Sigmoid colon (tissue), 6 donors: ENCODE measurements at regions not wholly inside any gene's neighbourhood (a gene's known extent, or its start where the extent isn't known, plus 50 kb on each side); places are given as distances from the start of the nearest gene placed in this dataset.

Source experiments
- DNase-seq: peaks from one replicate; pipeline ENCODE4 v3.0.0-alpha.2; 2019
- H3K27ac ChIP-seq, 4 donors: fragments of 200-600 bp; sonication (generic); one replicate each; pipeline ENCODE4 v1.5.1; 2016 to 2019; ENCODE audit warnings: mild to moderate bottlenecking in 1 of 4
- H3K27me3 ChIP-seq, 3 donors: fragments of 200-600 bp; sonication (generic); one replicate each; pipeline ENCODE4 v1.5.1; 2019; ENCODE audit warnings: mild to moderate bottlenecking in 1 of 3
- H3K36me3 ChIP-seq, 4 donors: fragments of 200-600 bp; sonication (generic); one replicate each; pipeline ENCODE4 v1.5.1; 2016 to 2019
- H3K4me1 ChIP-seq, 4 donors: fragments of 200-600 bp; sonication (generic); one replicate each; pipeline ENCODE4 v1.5.1; 2017 to 2019
- H3K4me3 ChIP-seq, 4 donors: fragments of 200-600 bp; sonication (generic); one replicate each; pipeline ENCODE4 v1.5.1; 2017 to 2019; ENCODE audit warnings: mild to moderate bottlenecking in 2 of 4, moderate library complexity in 1 of 4
- H3K9me3 ChIP-seq, 4 donors: fragments of 200-600 bp in 3 of 4; sonication (generic) in 3 of 4; one replicate each; pipeline versions ENCODE4 v1.5.1 to v1.6.1; 2013 to 2019
- CTCF ChIP-seq, 4 experiments: fragments of 450-650 bp in 3 of 4; fragments of 200-600 bp in 1 of 4; IDR thresholded peaks; one replicate each; pipeline ENCODE4 v1.5.1; 2016 to 2019; ENCODE audit warnings: antibody characterized with exemption in 4 of 4, mild to moderate bottlenecking in 3 of 4, moderate library complexity in 2 of 4
- EP300 ChIP-seq, 4 donors: sonication (generic); formaldehyde crosslinking; IDR thresholded peaks; one replicate each; pipeline ENCODE4 v1.6.1; 2017; ENCODE audit warnings: antibody characterized with exemption in 4 of 4
- POLR2A ChIP-seq, 2 donors: fragments of 450-650 bp; IDR thresholded peaks; one replicate each; pipeline ENCODE4 v1.6.1; 2016; ENCODE audit warnings: antibody characterized with exemption in 2 of 2, mild to moderate bottlenecking in 2 of 2, moderate library complexity in 2 of 2
- POLR2AphosphoS5 ChIP-seq, 4 donors: sonication (generic); formaldehyde crosslinking; IDR thresholded peaks; one replicate each; pipeline ENCODE4 v1.6.1; 2017; ENCODE audit warnings: antibody characterized with exemption in 4 of 4
- WGBS, 2 donors: extraction: QIAGEN DNeasy Blood & Tissue Kit; methylation state at CpG; one replicate each; pipeline ENCODE4 v1.1.7; 2013; 5-methylcytosine and 5-hydroxymethylcytosine counted together
- intact Hi-C: fragments of 100-400 bp; cut with DNase I; formaldehyde crosslinking; loops from one replicate; pipeline ENCODE4 v1.15.1; 2023
- donor health status: healthy with polysubstance abuse.
- donor health status: healthy.

- H3K4me1 ChIP-seq = no peaks in the 10 kb centered on the region
- H3K4me3 ChIP-seq = no peak overlapping the region
- no peak for DNase-seq
- WGBS, 2 donors = 76 to 83% methylated on average over 3 of the region's 3 CpGs
- H3K36me3 ChIP-seq = no peaks in the 10 kb centered on the region
- intact Hi-C loops = no loop called here
- TF ChIP-seq POLR2A (IDR thresholded peaks at IDR 0.05) (no peak), CTCF (IDR thresholded peaks at IDR 0.05) (no peak), POLR2AphosphoS5 (IDR thresholded peaks at IDR 0.05) (no peak), EP300 (IDR thresholded peaks at IDR 0.05) (no peak)
- H3K27ac ChIP-seq = no peak overlapping the region
- no peaks in the 10 kb centered on the region for H3K9me3 ChIP-seq
- no peaks in the 10 kb centered on the region for H3K27me3 ChIP-seq
Observed at GRCh38 chr5:68922172-68922987, 171.4 kb upstream of the SLC30A5 start.

GRCh38 chr5:68924481-68925145, 169.2 kb upstream of the SLC30A5 start:
- H3K36me3 ChIP-seq = no peaks in the 10 kb centered on the region
- H3K27me3 ChIP-seq = no peaks in the 10 kb centered on the region
- no peak for DNase-seq
- WGBS, 2 donors = 71 to 73% methylated on average over 10 of the region's 10 CpGs
- no peak for TF ChIP-seq POLR2A (IDR thresholded peaks at IDR 0.05)
- TF ChIP-seq POLR2AphosphoS5 (IDR thresholded peaks at IDR 0.05) = no peak
- TF ChIP-seq CTCF (IDR thresholded peaks at IDR 0.05) = no peak
- no peak for TF ChIP-seq EP300 (IDR thresholded peaks at IDR 0.05)
- H3K4me1 ChIP-seq = no peaks in the 10 kb centered on the region
- no peak overlapping the region for H3K4me3 ChIP-seq
- no peaks in the 10 kb centered on the region for H3K9me3 ChIP-seq
- H3K27ac ChIP-seq = no peak overlapping the region
- intact Hi-C loops = no loop called here

GRCh38 chr5:68928617-68929302, 165.1 kb upstream of the SLC30A5 start:
- Histone ChIP-seq H3K4me1 (no peaks in the 10 kb centered on the region), H3K36me3 (no peaks in the 10 kb centered on the region), H3K9me3 (peaks cover 0 to 14% (median 0%) of the 10 kb centered on the region in 4 donors), H3K27me3 (no peaks in the 10 kb centered on the region), H3K4me3 (no peak overlapping the region), H3K27ac (no peak overlapping the region)
- intact Hi-C loops = no loop called here
- DNase-seq = no peak
- TF ChIP-seq EP300 (IDR thresholded peaks at IDR 0.05) (no peak), CTCF (IDR thresholded peaks at IDR 0.05) (no peak), POLR2AphosphoS5 (IDR thresholded peaks at IDR 0.05) (no peak), POLR2A (IDR thresholded peaks at IDR 0.05) (no peak)
- 58 to 85% methylated on average over 2 of the region's 2 CpGs for WGBS, 2 donors

GRCh38 chr5:68930139-68930538, 163.7 kb upstream of the SLC30A5 start:
- H3K4me3 ChIP-seq = no peak overlapping the region
- WGBS, 2 donors = 94 to 95% methylated on average over 5 of the region's 5 CpGs
- no peak for TF ChIP-seq CTCF (IDR thresholded peaks at IDR 0.05)
- TF ChIP-seq POLR2AphosphoS5 (IDR thresholded peaks at IDR 0.05) = no peak
- TF ChIP-seq POLR2A (IDR thresholded peaks at IDR 0.05) = no peak
- TF ChIP-seq EP300 (IDR thresholded peaks at IDR 0.05) = no peak
- intact Hi-C loops = no loop called here
- H3K9me3 ChIP-seq = peaks cover 0 to 14% (median 0%) of the 10 kb centered on the region in 4 donors
- H3K36me3 ChIP-seq = no peaks in the 10 kb centered on the region
- no peak for DNase-seq
- H3K27ac ChIP-seq = no peak overlapping the region
- H3K27me3 ChIP-seq = no peaks in the 10 kb centered on the region
- H3K4me1 ChIP-seq = no peaks in the 10 kb centered on the region
